ENCODE measurements at regions not wholly inside any gene's neighbourhood (a gene's known extent, or its start where the extent isn't known, plus 50 kb on each side); places are given as distances from the start of the nearest gene placed in this dataset.

DNA sequence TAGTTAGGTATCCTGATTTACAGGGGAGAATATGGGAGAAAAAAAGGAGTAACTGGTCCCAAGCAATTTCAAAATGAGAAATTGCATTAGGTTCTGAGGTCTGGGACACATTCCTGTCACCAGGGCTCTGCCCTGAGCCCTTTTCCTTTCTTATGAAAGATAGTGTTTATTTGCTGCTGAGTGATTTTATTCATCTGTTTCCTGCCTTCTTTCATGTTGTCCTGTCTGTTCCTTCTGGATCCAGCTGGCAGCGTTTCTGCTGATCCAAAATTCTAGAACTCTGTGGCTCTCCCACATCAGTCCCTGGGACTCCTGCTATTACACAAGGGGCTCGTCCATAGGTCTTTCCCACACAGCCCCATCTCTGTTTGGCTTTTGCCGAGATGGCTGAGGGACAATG, 519.1 kb upstream of the SALL3 start:
- TF ChIP-seq POLR2A (IDR thresholded peaks at IDR 0.05) (no peak), POLR2AphosphoS5 (IDR thresholded peaks at IDR 0.05) (no peak)

All from spleen (tissue), 3 donors.